HG02970 (cell line): ENCODE measurements at regions not wholly inside any gene's neighbourhood (a gene's known extent, or its start where the extent isn't known, plus 50 kb on each side); places are given as distances from the start of the nearest gene placed in this dataset.

Experiments
- ATAC-seq: cut with Tn5 transposase; IDR thresholded peaks from one replicate; pipeline ENCODE4 v1.9.1; 2021; ENCODE audit warnings: mild to moderate bottlenecking, moderate library complexity, moderate number of reproducible peaks; ENCODE audit not compliant: unreplicated experiment, low FRiP score

- no peak for ATAC-seq
Observed at GRCh38 chr1:57707631-57708030, 283.8 kb upstream of the DAB1 start.

- no peak for ATAC-seq
Observed at GRCh38 chr1:57704811-57705210, 281.0 kb upstream of the DAB1 start.

- ATAC-seq: no peak
Observed at GRCh38 chr1:57704231-57704630, 280.4 kb upstream of the DAB1 start.

GRCh38 chr1:57696904-57697303 lies 273.0 kb upstream of the DAB1 start:
- no peak for ATAC-seq

GRCh38 chr1:57696043-57696442 lies 272.2 kb upstream of the DAB1 start:
- no peak for ATAC-seq

- ATAC-seq: no peak
Observed at GRCh38 chr1:57686306-57686705, 262.4 kb upstream of the DAB1 start.

GRCh38 chr1:57683037-57683942 lies 259.4 kb upstream of the DAB1 start:
- ATAC-seq: no peak

- no peak for ATAC-seq
Observed at GRCh38 chr1:57678138-57678537, 254.3 kb upstream of the DAB1 start.

- ATAC-seq: no peak
Observed at GRCh38 chr1:57675776-57676175, 251.9 kb upstream of the DAB1 start.

- ATAC-seq: no peak
Observed at GRCh38 chr1:57674801-57675200, 250.9 kb upstream of the DAB1 start.

GRCh38 chr1:57672346-57673140 lies 248.7 kb upstream of the DAB1 start:
- ATAC-seq: no peak

- no peak for ATAC-seq
Observed at GRCh38 chr1:57671750-57672149, 247.9 kb upstream of the DAB1 start.

- no peak for ATAC-seq
Observed at GRCh38 chr1:57659804-57660203, 235.9 kb upstream of the DAB1 start.

GRCh38 chr1:57655161-57655560 lies 231.3 kb upstream of the DAB1 start:
- ATAC-seq: no peak

- ATAC-seq: no peak
Observed at GRCh38 chr1:57644667-57645066, 220.8 kb upstream of the DAB1 start.

GRCh38 chr1:57638239-57638638 lies 214.4 kb upstream of the DAB1 start:
- no peak for ATAC-seq

GRCh38 chr1:57637155-57637554 lies 213.3 kb upstream of the DAB1 start:
- no peak for ATAC-seq

- ATAC-seq: no peak
Observed at GRCh38 chr1:57633881-57634280, 210.0 kb upstream of the DAB1 start.

- ATAC-seq: no peak
Observed at GRCh38 chr1:57633056-57633455, 209.2 kb upstream of the DAB1 start.

GRCh38 chr1:57632401-57632800 lies 208.5 kb upstream of the DAB1 start:
- no peak for ATAC-seq

GRCh38 chr1:57627612-57628011 lies 203.8 kb upstream of the DAB1 start:
- ATAC-seq: no peak
